Keratinocyte (primary cell): ENCODE measurements at regions not wholly inside any gene's neighbourhood (a gene's known extent, or its start where the extent isn't known, plus 50 kb on each side); places are given as distances from the start of the nearest gene placed in this dataset.

Source experiments
- EZH2 ChIP-seq: IDR thresholded peaks from one replicate; pipeline ENCODE4 v1.6.1; 2012; ENCODE audit warnings: inconsistent platforms, mild to moderate bottlenecking, low read length, moderate library complexity
- TF ChIP-seq, protein P1 (sequence below), 3 experiments: IDR thresholded peaks in 1 of 3; conservative IDR thresholded peaks in 1 of 3; optimal IDR thresholded peaks in 1 of 3; 2 replicates in 2 of 3; 3 replicates in 1 of 3; pipeline versions ENCODE3 to v1.5.1; 2011; ENCODE audit warnings: low read length in 3 of 3, mild to moderate bottlenecking in 3 of 3, moderate library complexity in 2 of 3, control low read depth in 1 of 3, inconsistent platforms in 1 of 3; ENCODE audit not compliant: insufficient read depth in 2 of 3; ENCODE audit errors: extremely low read depth in 1 of 3

DNA sequence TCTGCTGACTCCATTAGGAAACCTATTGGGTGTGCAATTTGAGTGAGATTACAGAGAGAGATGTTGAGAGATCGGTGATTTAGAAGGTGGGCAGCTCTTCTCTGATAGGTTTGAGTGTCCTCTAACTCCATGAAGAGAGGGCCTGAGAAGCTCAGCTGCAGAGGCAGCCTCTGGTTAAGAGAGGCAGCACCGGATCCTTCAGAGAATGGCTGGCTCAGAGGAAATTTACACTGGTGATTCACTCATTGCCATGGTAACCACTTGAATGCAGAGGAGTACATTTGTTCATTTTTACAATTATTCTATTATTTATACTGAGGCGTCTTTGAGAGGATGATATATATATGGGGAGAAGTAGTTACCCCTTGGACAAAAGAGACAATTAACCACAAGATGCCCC lies 171.7 kb downstream of the PDGFRA start:
- TF ChIP-seq, protein P1, sequence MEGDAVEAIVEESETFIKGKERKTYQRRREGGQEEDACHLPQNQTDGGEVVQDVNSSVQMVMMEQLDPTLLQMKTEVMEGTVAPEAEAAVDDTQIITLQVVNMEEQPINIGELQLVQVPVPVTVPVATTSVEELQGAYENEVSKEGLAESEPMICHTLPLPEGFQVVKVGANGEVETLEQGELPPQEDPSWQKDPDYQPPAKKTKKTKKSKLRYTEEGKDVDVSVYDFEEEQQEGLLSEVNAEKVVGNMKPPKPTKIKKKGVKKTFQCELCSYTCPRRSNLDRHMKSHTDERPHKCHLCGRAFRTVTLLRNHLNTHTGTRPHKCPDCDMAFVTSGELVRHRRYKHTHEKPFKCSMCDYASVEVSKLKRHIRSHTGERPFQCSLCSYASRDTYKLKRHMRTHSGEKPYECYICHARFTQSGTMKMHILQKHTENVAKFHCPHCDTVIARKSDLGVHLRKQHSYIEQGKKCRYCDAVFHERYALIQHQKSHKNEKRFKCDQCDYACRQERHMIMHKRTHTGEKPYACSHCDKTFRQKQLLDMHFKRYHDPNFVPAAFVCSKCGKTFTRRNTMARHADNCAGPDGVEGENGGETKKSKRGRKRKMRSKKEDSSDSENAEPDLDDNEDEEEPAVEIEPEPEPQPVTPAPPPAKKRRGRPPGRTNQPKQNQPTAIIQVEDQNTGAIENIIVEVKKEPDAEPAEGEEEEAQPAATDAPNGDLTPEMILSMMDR (optimal IDR thresholded peaks at IDR 0.05 in 1 of 3, IDR thresholded peaks at IDR 0.05 in 1 of 3, conservative IDR thresholded peaks at IDR 0.05 in 1 of 3; ENCODE audit: extremely low read depth in 1 of 3, insufficient read depth in 2 of 3, low read length in 3 of 3): no peak
- no peak for TF ChIP-seq EZH2
